Colon (tissue), 2 donors: ENCODE measurements at regions not wholly inside any gene's neighbourhood (a gene's known extent, or its start where the extent isn't known, plus 50 kb on each side); places are given as distances from the start of the nearest gene placed in this dataset.
"Not testable (repeated sequence)": the region's sequence is repeated elsewhere in the genome, so short reads cannot be mapped to it uniquely, and the experiment has no call there.

Experiments used
- FAIRE-seq: peaks from 2 replicates; lab custom pipeline; 2012; peaks lifted over from hg19 to GRCh38; lab: Jason Lieb, UNC
- donor health status: control.
- donor health status: control.

- no peak for FAIRE-seq
These were observed 179.4 kb upstream of the MKLN1 start for GRCh38 chr7:131148258-131148657.

- FAIRE-seq: no peak
These were observed 178.8 kb upstream of the MKLN1 start for GRCh38 chr7:131148708-131149428.

- no peak for FAIRE-seq
These were observed 178.3 kb upstream of the MKLN1 start for GRCh38 chr7:131149429-131149773.

- FAIRE-seq: no peak
These were observed 177.8 kb upstream of the MKLN1 start for GRCh38 chr7:131149840-131150239.

- FAIRE-seq: no peak
These were observed 176.6 kb upstream of the MKLN1 start for GRCh38 chr7:131151034-131151433.

- FAIRE-seq: no peak
These were observed 174.9 kb upstream of the MKLN1 start for GRCh38 chr7:131152766-131153165.

- no peak for FAIRE-seq
These were observed 173.3 kb upstream of the MKLN1 start for GRCh38 chr7:131154380-131154779.

- FAIRE-seq: no peak
These were observed 170.0 kb upstream of the MKLN1 start for GRCh38 chr7:131157530-131158243.

GRCh38 chr7:131158244-131158636, 169.4 kb upstream of the MKLN1 start:
- not testable (repeated sequence) for FAIRE-seq

GRCh38 chr7:131159961-131160361, 167.7 kb upstream of the MKLN1 start:
- FAIRE-seq: no peak

GRCh38 chr7:131161103-131161502, 166.6 kb upstream of the MKLN1 start:
- no peak for FAIRE-seq

- no peak for FAIRE-seq
These were observed 163.4 kb upstream of the MKLN1 start for GRCh38 chr7:131164025-131164925.

- FAIRE-seq: no peak
These were observed 161.6 kb upstream of the MKLN1 start for GRCh38 chr7:131166066-131166465.

- FAIRE-seq: no peak
These were observed 157.0 kb upstream of the MKLN1 start for GRCh38 chr7:131170440-131171271.

- FAIRE-seq: no peak
These were observed 154.4 kb upstream of the MKLN1 start for GRCh38 chr7:131173145-131173890.

- FAIRE-seq: no peak
These were observed 153.3 kb upstream of the MKLN1 start for GRCh38 chr7:131174391-131174790.

GRCh38 chr7:131174855-131175254, 152.8 kb upstream of the MKLN1 start:
- no peak for FAIRE-seq

GRCh38 chr7:131182446-131183058, 145.1 kb upstream of the MKLN1 start:
- FAIRE-seq: no peak

- no peak for FAIRE-seq
These were observed 144.6 kb upstream of the MKLN1 start for GRCh38 chr7:131183072-131183471.

- FAIRE-seq: no peak
These were observed 144.0 kb upstream of the MKLN1 start for GRCh38 chr7:131183611-131184119.

GRCh38 chr7:131186816-131187215, 140.9 kb upstream of the MKLN1 start:
- no peak for FAIRE-seq
